ENCODE measurements at regions not wholly inside any gene's neighbourhood (a gene's known extent, or its start where the extent isn't known, plus 50 kb on each side); places are given as distances from the start of the nearest gene placed in this dataset.

DNA sequence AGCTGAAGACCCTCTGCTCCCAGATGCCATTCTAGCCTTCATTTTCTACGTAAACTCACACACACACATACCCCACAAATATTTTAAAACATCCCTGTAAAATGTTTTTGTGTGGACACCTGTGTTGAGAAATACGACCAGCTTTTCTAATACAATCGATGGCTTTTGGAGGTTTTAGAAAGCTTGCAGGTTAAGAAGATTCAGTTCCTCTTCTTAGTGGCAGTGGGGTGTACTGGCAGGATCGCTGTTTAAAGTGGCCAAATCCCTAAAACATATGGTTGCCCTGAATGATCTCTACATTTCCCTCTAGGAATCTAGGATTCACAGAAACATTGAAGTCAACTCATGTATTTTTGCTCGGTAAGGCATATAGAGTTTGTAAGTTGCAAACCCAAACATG lies 236.3 kb downstream of the NSG2 start:
- intact Hi-C loops (cut with micrococcal nuclease) = no loop called here
- no peaks in the 10 kb centered on the region for H4K20me1 ChIP-seq (replicated peaks; ENCODE audit: control insufficient read depth, extremely low read depth, insufficient read depth, low read length)

More for the DNA sequence above, 236.3 kb downstream of the NSG2 start:
- no peaks in the 10 kb centered on the region for H3K36me3 ChIP-seq (ENCODE audit: control insufficient read depth in 2 of 2, extremely low read depth in 1 of 2, insufficient read depth in 2 of 2, low read length in 2 of 2)
- H3K9ac ChIP-seq (replicated peaks; ENCODE audit: extremely low read depth, insufficient read depth, low read length) = no peak overlapping the region
- no peaks in the 10 kb centered on the region for H3K79me2 ChIP-seq (ENCODE audit: control insufficient read depth, insufficient read depth, low read length)
- no peak overlapping the region for H3K4me2 ChIP-seq (ENCODE audit: insufficient read depth, low read length)
- FAIRE-seq (no peak), DNase-seq (ENCODE audit: low read depth, low spot score) (no peak)
- POLR2A ChIA-PET = no interaction called here
- no peak overlapping the region for H2AFZ ChIP-seq (ENCODE audit: low read depth, low read length)
- TF ChIP-seq MAX (IDR thresholded peaks at IDR 0.05; ENCODE audit: insufficient read depth, insufficient read length) (no peak), JUN (IDR thresholded peaks at IDR 0.05; ENCODE audit: borderline replicate concordance, insufficient read depth, insufficient read length, low read depth) (no peak), GATA2 (IDR thresholded peaks at IDR 0.05; ENCODE audit: insufficient read depth, insufficient read length, low read depth, low read length) (no peak), FOS (IDR thresholded peaks at IDR 0.05; ENCODE audit: borderline replicate concordance, insufficient read depth, low read length) (no peak), EZH2 (IDR thresholded peaks at IDR 0.05; ENCODE audit: borderline replicate concordance, low read depth, low read length, severe bottlenecking) (no peak), MYC (IDR thresholded peaks at IDR 0.05; ENCODE audit: low read depth, low read length) (no peak), POLR2A (IDR thresholded peaks at IDR 0.05; ENCODE audit: low read depth, low read length) (no peak), POLR2AphosphoS5 (IDR thresholded peaks at IDR 0.05; ENCODE audit: insufficient read depth, low read depth, low read length) (no peak)
- TF ChIP-seq, protein P1, sequence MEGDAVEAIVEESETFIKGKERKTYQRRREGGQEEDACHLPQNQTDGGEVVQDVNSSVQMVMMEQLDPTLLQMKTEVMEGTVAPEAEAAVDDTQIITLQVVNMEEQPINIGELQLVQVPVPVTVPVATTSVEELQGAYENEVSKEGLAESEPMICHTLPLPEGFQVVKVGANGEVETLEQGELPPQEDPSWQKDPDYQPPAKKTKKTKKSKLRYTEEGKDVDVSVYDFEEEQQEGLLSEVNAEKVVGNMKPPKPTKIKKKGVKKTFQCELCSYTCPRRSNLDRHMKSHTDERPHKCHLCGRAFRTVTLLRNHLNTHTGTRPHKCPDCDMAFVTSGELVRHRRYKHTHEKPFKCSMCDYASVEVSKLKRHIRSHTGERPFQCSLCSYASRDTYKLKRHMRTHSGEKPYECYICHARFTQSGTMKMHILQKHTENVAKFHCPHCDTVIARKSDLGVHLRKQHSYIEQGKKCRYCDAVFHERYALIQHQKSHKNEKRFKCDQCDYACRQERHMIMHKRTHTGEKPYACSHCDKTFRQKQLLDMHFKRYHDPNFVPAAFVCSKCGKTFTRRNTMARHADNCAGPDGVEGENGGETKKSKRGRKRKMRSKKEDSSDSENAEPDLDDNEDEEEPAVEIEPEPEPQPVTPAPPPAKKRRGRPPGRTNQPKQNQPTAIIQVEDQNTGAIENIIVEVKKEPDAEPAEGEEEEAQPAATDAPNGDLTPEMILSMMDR (IDR thresholded peaks at IDR 0.05; ENCODE audit: extremely low read depth in 1 of 2, insufficient read depth in 1 of 2, low read depth in 1 of 2, low read length in 2 of 2) = no peak
- H3K27ac ChIP-seq (ENCODE audit: insufficient read depth, low read depth, low read length) = no peak overlapping the region
- H3K4me3 ChIP-seq (replicated peaks in 1 of 3; ENCODE audit: insufficient read depth in 1 of 3, low read depth in 1 of 3, low read length in 3 of 3) = no peak overlapping the region
- no peaks in the 10 kb centered on the region for H3K4me1 ChIP-seq (ENCODE audit: control insufficient read depth, extremely low read depth, insufficient read depth, low read length)
- dilution Hi-C loops (cut with MboI; ENCODE audit: extremely low pct_ligation_motif_present, low sequenced_read_pairs) = no loop called here
- H3K9me3 ChIP-seq (replicated peaks; ENCODE audit: control insufficient read depth, insufficient read depth, low read length) = peaks cover 10% of the 10 kb centered on the region
- H3K27me3 ChIP-seq (ENCODE audit: control insufficient read depth in 2 of 2, insufficient read depth in 2 of 2, low read length in 2 of 2) = no peaks in the 10 kb centered on the region
- no peaks in the 10 kb centered on the region for H3K9me1 ChIP-seq (replicated peaks; ENCODE audit: control insufficient read depth, extremely low read depth, insufficient read depth, low read length)
- no TSS peak for BruUV-seq (replicated peaks)
- CTCF ChIA-PET = no interaction called here
